Fibroblast of skin of scalp (primary cell): ENCODE measurements at regions not wholly inside any gene's neighbourhood (a gene's known extent, or its start where the extent isn't known, plus 50 kb on each side); places are given as distances from the start of the nearest gene placed in this dataset.
"Not testable (repeated sequence)": the region's sequence is repeated elsewhere in the genome, so short reads cannot be mapped to it uniquely, and the experiment has no call there.

ENCODE experiments used
- DNase-seq: peaks from one replicate; pipeline ENCODE4 v3.0.0-alpha.2; 2013

GRCh38 chr15:38745626-38746025, 181.0 kb upstream of the RASGRP1 start:
- DNase-seq = peak; percentile 46

GRCh38 chr15:38746211-38746610, 181.6 kb upstream of the RASGRP1 start:
- DNase-seq = peak; percentile 56

GRCh38 chr15:38748710-38749109, 184.1 kb upstream of the RASGRP1 start:
- no peak for DNase-seq

- DNase-seq = no peak
Measured at GRCh38 chr15:38750786-38751185, 186.2 kb upstream of the RASGRP1 start.

DNA sequence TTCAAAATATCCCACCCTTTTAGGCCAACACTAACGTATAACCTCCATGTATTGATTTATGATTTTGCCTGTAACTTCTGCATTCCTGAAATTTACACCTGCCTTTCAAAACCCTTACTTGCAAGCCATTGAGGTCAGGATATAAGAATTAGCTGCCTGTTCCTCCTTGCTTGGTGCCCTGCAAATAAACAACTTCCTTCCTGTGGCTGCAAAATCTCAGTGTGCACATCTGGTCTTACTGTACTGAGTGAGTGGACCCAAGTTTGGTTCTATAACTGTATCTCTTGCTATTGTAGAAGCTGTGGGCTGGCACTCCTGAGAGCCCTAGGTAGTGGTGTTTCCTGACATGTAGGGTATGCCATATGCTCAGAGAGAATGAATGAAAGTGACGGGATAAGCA, 191.1 kb upstream of the RASGRP1 start:
- DNase-seq = no peak

DNA sequence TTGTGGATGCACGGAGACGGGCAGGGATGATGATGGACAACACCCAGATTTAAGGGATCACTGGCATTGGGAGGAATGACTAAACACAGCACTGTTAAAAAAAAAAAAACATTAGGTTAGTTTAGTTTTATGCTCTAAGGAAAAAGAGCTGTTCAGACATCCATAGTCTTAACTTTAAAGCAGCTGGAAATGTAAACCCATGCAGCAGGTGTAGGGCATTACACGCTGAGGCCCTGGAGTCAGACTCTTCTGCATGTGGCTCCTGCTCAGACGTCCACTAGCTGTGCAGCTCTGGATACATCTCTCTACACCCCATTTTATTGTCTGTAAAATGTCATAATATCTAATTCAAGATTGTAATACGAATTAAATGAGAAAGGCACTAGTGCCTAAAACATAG, 191.8 kb upstream of the RASGRP1 start:
- no peak for DNase-seq

GRCh38 chr15:38758043-38758442, 193.4 kb upstream of the RASGRP1 start:
- DNase-seq = peak; percentile 97

DNA sequence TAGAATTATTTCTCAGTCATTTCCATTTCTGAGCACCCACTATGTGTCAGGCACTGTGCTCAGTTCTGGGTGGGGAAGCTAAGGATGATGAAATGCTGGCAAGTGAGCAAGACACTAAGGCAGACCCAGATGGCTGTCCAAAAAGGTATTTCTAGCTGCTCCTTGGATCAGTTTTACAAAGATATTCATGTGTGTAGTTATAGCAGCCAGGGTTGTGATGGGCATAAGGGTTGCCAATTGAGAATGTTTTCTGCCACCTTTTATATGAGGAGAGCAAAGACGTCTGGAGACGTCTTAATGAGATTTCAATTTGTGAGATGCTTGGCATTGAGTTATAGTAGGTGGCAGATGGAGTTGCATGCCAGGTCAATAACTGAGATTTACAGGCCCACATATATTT, 197.1 kb upstream of the RASGRP1 start:
- no peak for DNase-seq

DNA sequence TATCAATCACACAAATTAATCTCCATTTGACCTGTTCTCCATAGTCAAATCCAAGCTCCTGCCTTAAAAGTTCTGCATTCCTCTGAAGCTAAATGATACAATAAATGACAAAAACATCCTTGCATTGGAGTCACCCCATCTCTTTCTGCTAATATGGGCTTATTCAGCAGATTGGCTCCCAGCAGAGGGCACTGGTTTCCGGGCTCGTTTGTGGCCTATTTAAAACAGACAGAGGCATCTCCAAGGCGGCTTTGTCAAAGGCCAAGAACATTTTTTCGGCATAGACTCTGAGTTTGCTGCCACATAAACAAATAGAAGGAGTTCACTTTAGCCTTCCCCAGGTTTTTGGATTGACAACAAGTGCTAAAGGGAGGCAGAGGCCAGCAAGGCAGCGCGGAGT, 204.4 kb upstream of the RASGRP1 start:
- peak; percentile 77 for DNase-seq

- no peak for DNase-seq
Measured at GRCh38 chr15:38769492-38769891, 204.9 kb upstream of the RASGRP1 start.

GRCh38 chr15:38774076-38774475, 209.5 kb upstream of the RASGRP1 start:
- not testable (repeated sequence) for DNase-seq

DNA sequence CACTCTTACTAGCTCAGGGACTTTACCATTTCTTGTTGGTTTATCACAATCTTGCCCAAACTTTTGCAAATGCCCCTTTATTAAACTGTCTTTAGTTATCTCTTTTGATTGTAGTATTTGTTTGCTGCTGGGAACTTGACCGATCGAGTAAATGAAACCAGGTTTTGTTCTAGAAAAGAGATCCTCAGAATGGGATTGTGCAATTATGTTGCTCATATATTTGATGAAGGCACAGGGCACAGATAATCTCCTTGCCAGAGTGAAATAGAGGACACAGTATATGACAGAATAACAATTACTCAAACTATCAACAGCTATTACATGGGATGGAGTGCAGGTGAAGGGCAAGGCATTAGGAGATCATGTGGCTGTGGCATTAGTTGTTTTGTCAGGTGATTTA, 216.6 kb upstream of the RASGRP1 start:
- no peak for DNase-seq

DNA sequence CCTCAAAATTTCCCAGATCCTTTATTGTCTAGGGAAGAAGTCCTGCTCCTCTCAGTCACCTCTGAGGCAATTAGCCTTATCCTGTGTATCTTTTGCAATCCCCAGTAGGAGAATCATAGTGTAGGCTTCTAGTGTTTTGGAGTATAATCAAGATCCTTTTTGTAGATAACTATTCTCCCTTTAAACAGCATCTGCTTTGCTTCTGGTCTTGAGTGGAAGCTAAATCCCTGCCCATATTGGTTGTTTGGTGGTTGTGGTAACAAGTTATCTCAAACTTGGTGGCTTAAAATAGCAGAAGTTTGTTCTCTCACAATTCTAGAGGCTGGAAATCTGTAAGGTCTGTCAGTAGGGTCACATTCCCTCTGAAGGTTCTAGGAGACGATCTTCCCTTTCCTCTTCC, 217.5 kb upstream of the RASGRP1 start:
- no peak for DNase-seq

GRCh38 chr15:38788918-38789317, 224.3 kb upstream of the RASGRP1 start:
- DNase-seq = no peak

DNA sequence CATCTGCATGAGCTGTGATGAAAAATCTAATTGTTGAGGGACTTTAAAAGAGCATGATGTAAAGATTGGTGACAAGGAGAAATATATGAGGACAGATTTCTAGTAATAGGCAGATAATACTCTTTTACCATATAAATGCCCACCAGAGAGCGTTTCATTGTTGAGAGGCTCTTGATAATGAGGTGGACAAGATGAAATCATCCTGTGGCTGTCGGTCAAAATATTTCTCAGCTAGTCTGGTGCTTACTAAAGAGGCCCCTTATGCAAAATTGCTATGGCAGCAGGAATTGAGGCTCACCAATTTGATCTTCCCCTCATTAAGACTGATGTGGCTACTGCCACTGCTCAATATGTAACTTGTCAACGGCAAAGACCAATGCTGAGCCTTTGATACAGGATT, 225.0 kb upstream of the RASGRP1 start:
- no peak for DNase-seq

DNA sequence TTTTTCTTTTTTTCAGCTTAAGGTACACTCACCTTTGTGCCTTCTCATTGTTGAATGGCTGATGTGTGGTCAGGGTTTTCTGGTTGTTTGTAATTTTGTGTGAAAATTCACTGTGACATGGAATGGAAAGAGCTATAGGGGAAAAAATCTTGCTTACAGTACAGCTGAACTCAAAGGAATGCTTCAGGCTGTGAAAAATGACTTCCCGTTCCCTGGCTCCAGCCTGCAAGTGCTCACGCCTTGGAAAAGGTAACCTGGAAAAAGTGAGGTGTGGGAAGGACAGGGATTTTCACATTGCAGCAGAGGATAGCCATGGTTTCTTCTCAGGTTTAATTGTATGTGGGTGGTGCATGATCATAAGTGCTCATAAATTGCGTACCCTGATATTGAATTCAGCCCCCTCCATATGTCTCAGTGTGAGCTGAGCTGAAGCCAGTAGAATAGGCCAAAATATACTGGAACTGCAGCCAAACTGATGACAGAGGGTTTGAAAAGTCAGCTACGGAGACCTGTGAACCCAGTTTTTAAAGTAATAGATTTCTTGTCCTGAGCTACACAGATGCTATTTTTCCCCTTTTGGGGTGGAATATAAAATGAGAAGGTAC, 228.7 kb upstream of the RASGRP1 start:
- DNase-seq = no peak

DNA sequence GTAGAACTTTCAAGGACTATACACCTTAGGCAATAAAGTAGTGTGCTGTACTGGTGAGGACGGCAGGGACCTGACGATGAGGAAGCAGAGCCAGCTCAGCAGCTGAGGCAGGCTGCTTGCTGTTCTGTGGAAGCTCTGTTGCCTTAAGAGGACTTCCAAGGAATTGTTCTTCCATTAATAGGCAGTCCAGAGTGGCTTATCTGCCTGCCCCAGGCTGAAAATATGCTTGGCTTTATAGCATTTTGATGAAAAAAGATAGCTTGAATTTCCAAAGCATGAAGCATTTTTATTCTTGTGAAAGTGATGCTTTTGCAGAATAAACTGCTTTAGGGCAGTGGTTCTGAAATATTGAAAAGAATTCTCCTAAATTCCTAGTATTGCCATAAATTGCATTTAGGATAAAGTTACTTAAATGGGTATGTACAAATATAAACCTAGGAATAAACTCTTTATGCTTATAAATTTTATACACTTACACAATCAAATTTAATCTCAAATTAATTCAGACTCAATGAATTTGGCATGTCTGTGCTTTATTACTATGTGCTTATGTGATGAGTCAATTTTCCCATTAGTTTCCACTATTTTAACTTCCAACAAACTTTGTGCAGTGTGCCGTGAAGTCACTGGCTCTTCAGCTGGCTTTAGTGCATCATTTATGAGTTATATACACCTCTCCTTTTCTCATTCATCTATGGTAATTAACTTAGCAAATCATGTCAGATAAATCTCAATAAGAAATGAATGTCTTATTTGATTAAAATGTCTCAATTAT, 231.0 kb upstream of the RASGRP1 start:
- peak; percentile 65 for DNase-seq

GRCh38 chr15:38796589-38796988, 232.0 kb upstream of the RASGRP1 start:
- no peak for DNase-seq

DNA sequence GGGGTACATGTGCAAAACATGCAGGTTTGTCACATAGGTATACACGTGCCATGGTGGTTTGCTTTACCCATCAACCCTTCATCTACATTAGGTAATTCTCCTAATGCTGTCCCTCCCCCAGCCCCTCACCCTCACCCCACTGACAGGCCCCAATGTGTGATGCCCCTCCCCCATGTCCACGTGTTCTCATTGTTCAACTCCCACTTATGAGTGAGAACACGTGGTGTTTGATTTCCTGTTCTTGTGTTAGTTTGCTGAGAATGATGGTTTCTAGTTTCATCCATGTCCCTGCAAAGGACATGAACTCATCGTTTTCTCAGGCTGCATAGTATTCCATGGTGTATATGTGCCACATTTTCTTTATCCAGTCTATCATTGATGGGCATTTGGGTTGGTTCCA, 232.9 kb upstream of the RASGRP1 start:
- DNase-seq = not testable (repeated sequence)

GRCh38 chr15:38799202-38799601, 234.6 kb upstream of the RASGRP1 start:
- DNase-seq = not testable (repeated sequence)

GRCh38 chr15:38809621-38810020, 245.0 kb upstream of the RASGRP1 start:
- peak; percentile 89 for DNase-seq

- peak; percentile 41 for DNase-seq
Measured at GRCh38 chr15:38810686-38811085, 246.1 kb upstream of the RASGRP1 start.

DNA sequence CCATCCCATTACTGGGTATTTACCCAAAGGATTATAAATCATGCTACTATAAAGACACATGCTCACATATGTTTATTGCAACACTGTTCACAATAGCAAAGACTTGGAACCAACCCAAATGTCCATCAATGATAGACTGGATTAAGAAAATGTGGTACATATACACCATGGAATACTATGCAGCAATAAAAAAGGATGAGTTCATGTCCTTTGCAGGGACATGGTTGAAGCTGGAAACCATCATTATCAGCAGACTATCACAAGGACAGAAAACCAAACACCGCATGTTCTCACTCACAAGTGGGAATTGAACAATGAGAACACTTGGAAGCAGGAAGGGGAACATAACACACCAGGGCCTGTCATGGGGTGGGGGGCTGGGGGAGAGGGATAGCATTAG, 249.6 kb upstream of the RASGRP1 start:
- DNase-seq = not testable (repeated sequence)

DNA sequence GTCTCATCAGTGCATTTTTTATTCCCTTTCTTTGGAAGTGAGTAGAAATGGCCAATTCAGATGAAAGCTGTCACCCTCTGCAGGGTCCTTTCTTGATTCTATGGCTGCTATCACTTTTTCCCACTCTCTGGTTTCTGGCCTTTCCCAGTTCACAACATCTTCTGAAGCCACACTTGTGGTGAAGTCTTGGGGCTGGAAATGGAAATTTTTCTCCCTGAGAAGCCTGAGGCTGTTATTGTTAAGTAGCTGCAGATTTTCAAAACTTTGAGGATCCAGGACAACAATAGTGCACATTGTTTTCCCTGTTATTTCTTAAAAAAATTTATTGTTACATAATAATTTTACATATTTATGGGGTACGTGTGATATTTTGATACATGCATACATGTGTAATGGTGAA, 250.3 kb upstream of the RASGRP1 start:
- DNase-seq = no peak
